ENCODE measurements at regions not wholly inside any gene's neighbourhood (a gene's known extent, or its start where the extent isn't known, plus 50 kb on each side); places are given as distances from the start of the nearest gene placed in this dataset.

DNA sequence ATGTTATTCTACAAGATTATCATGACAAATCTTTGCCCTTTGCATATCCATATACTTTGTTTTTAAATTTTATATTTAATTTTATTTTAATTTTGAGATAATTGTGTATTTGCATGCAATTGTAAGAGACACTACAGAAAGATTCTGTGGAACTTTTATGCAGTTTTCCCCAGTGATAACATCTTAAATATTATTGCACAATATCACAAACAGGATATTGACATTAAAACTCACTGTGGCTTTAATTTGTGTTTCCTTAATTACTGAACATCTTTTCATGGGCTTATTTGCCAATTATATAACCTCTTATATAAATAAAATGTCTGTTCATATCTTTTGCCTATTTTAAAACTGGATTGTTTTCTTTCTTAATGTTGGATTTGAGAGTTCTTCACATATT, 95.6 kb downstream of the ASCL1 start:
- no peak for TF ChIP-seq CTCF (IDR thresholded peaks at IDR 0.05)
- no peak for TF ChIP-seq USF2 (IDR thresholded peaks at IDR 0.05)
- TF ChIP-seq JUNB (IDR thresholded peaks at IDR 0.05), result no peak
- TF ChIP-seq, protein P1, sequence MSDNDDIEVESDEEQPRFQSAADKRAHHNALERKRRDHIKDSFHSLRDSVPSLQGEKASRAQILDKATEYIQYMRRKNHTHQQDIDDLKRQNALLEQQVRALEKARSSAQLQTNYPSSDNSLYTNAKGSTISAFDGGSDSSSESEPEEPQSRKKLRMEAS (IDR thresholded peaks at IDR 0.05), result no peak
- no peak for TF ChIP-seq FOSL2 (IDR thresholded peaks at IDR 0.05)
- TF ChIP-seq FOSL2 (CRISPR knock-in tag; IDR thresholded peaks at IDR 0.05), result no peak
- no peak for TF ChIP-seq MAFK (IDR thresholded peaks at IDR 0.05; ENCODE audit: partially characterized antibody)
- no peak for TF ChIP-seq SMC3 (IDR thresholded peaks at IDR 0.05)
- TF ChIP-seq RAD21 (conservative IDR thresholded peaks at IDR 0.05 in 1 of 2, IDR thresholded peaks at IDR 0.05 in 1 of 2), result no peak
- no peak for TF ChIP-seq MAZ (IDR thresholded peaks at IDR 0.05; ENCODE audit: borderline replicate concordance, low read depth, low read length)
- no peak for TF ChIP-seq RFX5 (IDR thresholded peaks at IDR 0.05)
- TF ChIP-seq ZC3H11A (IDR thresholded peaks at IDR 0.05), result no peak
- no peak for TF ChIP-seq KDM5A (IDR thresholded peaks at IDR 0.05)
- TF ChIP-seq HOXA7 (CRISPR knock-in tag; IDR thresholded peaks at IDR 0.05), result no peak
- TF ChIP-seq RCOR1 (IDR thresholded peaks at IDR 0.05; ENCODE audit: low read depth, low read length), result no peak
